ENCODE measurements at regions not wholly inside any gene's neighbourhood (a gene's known extent, or its start where the extent isn't known, plus 50 kb on each side); places are given as distances from the start of the nearest gene placed in this dataset.

- Histone ChIP-seq H3K9ac (ENCODE audit: insufficient read depth, low read length) (no peak overlapping the region), H3K27ac (ENCODE audit: insufficient read depth, low read length) (no peak overlapping the region), H3K4me1 (ENCODE audit: control insufficient read depth, extremely low read depth, insufficient read depth, low read length) (peaks cover 5% of the 10 kb centered on the region), H4K20me1 (ENCODE audit: control insufficient read depth, extremely low read depth, insufficient read depth, low read length) (no peaks in the 10 kb centered on the region), H3K4me3 (replicated peaks in 1 of 4; ENCODE audit: control extremely low read depth in 1 of 4, insufficient read depth in 1 of 4, low read depth in 3 of 4, low read length in 4 of 4) (no peak overlapping the region), H3K79me2 (ENCODE audit: control insufficient read depth, insufficient read depth, low read length) (no peaks in the 10 kb centered on the region), H2AFZ (ENCODE audit: low read length) (no peak overlapping the region), H3K9me3 (ENCODE audit: control insufficient read depth, insufficient read depth, low read depth, low read length) (no peaks in the 10 kb centered on the region), H3K4me2 (ENCODE audit: extremely low read depth, insufficient read depth, low read length) (no peak overlapping the region), H3K36me3 (ENCODE audit: control insufficient read depth, insufficient read depth, low read length) (no peaks in the 10 kb centered on the region), H3K27me3 (ENCODE audit: control insufficient read depth, insufficient read depth, low read length) (no peaks in the 10 kb centered on the region)
- no peak for DNase-seq (ENCODE audit: low read depth in 2 of 2)
- no peak for TF ChIP-seq EZH2 (IDR thresholded peaks at IDR 0.05; ENCODE audit: low read length, missing control alignments)
- no peak for TF ChIP-seq CTCF (conservative IDR thresholded peaks at IDR 0.05 in 1 of 2, IDR thresholded peaks at IDR 0.05 in 1 of 2; ENCODE audit: low read depth in 1 of 2, low read length in 2 of 2)
Measured at GRCh38 chr7:81606078-81606863, 163.6 kb downstream of the HGF start.

GRCh38 chr7:81605493-81605892 lies 164.4 kb downstream of the HGF start:
- H3K4me3 ChIP-seq (replicated peaks in 1 of 4; ENCODE audit: control extremely low read depth in 1 of 4, insufficient read depth in 1 of 4, low read depth in 3 of 4, low read length in 4 of 4), result no peak overlapping the region
- no peak overlapping the region for H3K9ac ChIP-seq (ENCODE audit: insufficient read depth, low read length)
- no peak overlapping the region for H3K27ac ChIP-seq (ENCODE audit: insufficient read depth, low read length)
- TF ChIP-seq EZH2 (IDR thresholded peaks at IDR 0.05; ENCODE audit: low read length, missing control alignments) (no peak), CTCF (conservative IDR thresholded peaks at IDR 0.05 in 1 of 2, IDR thresholded peaks at IDR 0.05 in 1 of 2; ENCODE audit: low read depth in 1 of 2, low read length in 2 of 2) (no peak)
- H3K36me3 ChIP-seq (ENCODE audit: control insufficient read depth, insufficient read depth, low read length), result no peaks in the 10 kb centered on the region
- H3K4me2 ChIP-seq (ENCODE audit: extremely low read depth, insufficient read depth, low read length), result no peak overlapping the region
- no peaks in the 10 kb centered on the region for H3K9me3 ChIP-seq (ENCODE audit: control insufficient read depth, insufficient read depth, low read depth, low read length)
- no peaks in the 10 kb centered on the region for H4K20me1 ChIP-seq (ENCODE audit: control insufficient read depth, extremely low read depth, insufficient read depth, low read length)
- H3K79me2 ChIP-seq (ENCODE audit: control insufficient read depth, insufficient read depth, low read length), result no peaks in the 10 kb centered on the region
- no peaks in the 10 kb centered on the region for H3K27me3 ChIP-seq (ENCODE audit: control insufficient read depth, insufficient read depth, low read length)
- peaks cover 5% of the 10 kb centered on the region for H3K4me1 ChIP-seq (ENCODE audit: control insufficient read depth, extremely low read depth, insufficient read depth, low read length)
- no peak overlapping the region for H2AFZ ChIP-seq (ENCODE audit: low read length)
- no peak for DNase-seq (ENCODE audit: low read depth in 2 of 2)

- no peak overlapping the region for H3K4me3 ChIP-seq (replicated peaks in 1 of 4; ENCODE audit: control extremely low read depth in 1 of 4, insufficient read depth in 1 of 4, low read depth in 3 of 4, low read length in 4 of 4)
Measured at GRCh38 chr7:81604808-81605174, 165.1 kb downstream of the HGF start.

More at GRCh38 chr7:81604808-81605174, 165.1 kb downstream of the HGF start:
- H3K9ac ChIP-seq (ENCODE audit: insufficient read depth, low read length), result no peak overlapping the region
- peak overlapping the region; percentile 26 for H3K27ac ChIP-seq (ENCODE audit: insufficient read depth, low read length)
- no peaks in the 10 kb centered on the region for H3K36me3 ChIP-seq (ENCODE audit: control insufficient read depth, insufficient read depth, low read length)
- no peak overlapping the region for H2AFZ ChIP-seq (ENCODE audit: low read length)
- no peaks in the 10 kb centered on the region for H3K79me2 ChIP-seq (ENCODE audit: control insufficient read depth, insufficient read depth, low read length)
- H3K4me1 ChIP-seq (ENCODE audit: control insufficient read depth, extremely low read depth, insufficient read depth, low read length), result peaks cover 5% of the 10 kb centered on the region
- TF ChIP-seq CTCF (conservative IDR thresholded peaks at IDR 0.05 in 1 of 2, IDR thresholded peaks at IDR 0.05 in 1 of 2; ENCODE audit: low read depth in 1 of 2, low read length in 2 of 2) (no peak), EZH2 (IDR thresholded peaks at IDR 0.05; ENCODE audit: low read length, missing control alignments) (no peak)
- DNase-seq (ENCODE audit: low read depth in 2 of 2), result no peak
- H3K9me3 ChIP-seq (ENCODE audit: control insufficient read depth, insufficient read depth, low read depth, low read length), result no peaks in the 10 kb centered on the region
- H3K27me3 ChIP-seq (ENCODE audit: control insufficient read depth, insufficient read depth, low read length), result no peaks in the 10 kb centered on the region
- no peaks in the 10 kb centered on the region for H4K20me1 ChIP-seq (ENCODE audit: control insufficient read depth, extremely low read depth, insufficient read depth, low read length)
- H3K4me2 ChIP-seq (ENCODE audit: extremely low read depth, insufficient read depth, low read length), result no peak overlapping the region

All from fibroblast of lung (primary cell).